CD4-positive, alpha-beta T cell treated with Interleukin-10 for 1 hour (primary cell): ENCODE measurements at regions not wholly inside any gene's neighbourhood (a gene's known extent, or its start where the extent isn't known, plus 50 kb on each side); places are given as distances from the start of the nearest gene placed in this dataset.
"Not testable (repeated sequence)": the region's sequence is repeated elsewhere in the genome, so short reads cannot be mapped to it uniquely, and the experiment has no call there.

Experiments used
- DNase-seq: peaks from one replicate; pipeline ENCODE4 v3.0.0-alpha.2; 2020

DNA sequence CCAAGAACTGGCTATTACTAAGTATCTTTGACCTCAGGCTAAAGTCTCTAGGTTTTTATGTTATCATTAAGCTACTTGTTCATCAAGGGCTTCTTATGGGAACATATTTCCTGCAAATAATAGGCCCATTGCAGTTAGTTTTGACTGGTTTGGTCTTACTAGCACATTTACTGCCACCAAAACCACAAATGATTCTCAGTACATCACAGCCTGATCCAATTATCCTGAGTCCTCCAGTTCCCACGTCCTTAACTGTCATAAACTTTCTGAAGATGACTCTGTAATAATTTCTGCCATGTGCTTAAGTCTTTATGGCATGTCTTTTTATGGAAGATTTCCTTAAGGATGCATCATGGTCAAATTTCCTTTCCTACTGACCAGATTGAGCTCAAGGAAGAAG is 123.3 kb upstream of the TANK start:
- no peak for DNase-seq

DNA sequence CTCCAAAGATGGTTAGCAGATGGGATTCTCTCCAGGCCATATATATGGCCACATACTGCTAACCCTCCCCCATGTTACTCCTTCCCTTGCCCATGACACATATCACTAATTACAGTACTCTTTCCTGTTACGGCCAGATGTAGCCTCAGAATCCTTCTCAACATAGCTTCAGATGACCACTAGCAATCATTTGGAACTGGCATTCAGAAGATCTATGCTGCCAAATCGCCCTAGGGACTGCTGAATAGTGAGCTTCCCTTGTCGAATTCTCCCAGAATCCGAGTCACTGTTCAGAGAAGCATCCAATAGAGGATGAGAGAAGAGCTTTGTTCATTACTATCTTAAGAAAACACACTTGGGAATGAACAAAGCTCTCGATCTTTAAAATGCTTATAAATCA is 121.2 kb upstream of the TANK start:
- no peak for DNase-seq

DNA sequence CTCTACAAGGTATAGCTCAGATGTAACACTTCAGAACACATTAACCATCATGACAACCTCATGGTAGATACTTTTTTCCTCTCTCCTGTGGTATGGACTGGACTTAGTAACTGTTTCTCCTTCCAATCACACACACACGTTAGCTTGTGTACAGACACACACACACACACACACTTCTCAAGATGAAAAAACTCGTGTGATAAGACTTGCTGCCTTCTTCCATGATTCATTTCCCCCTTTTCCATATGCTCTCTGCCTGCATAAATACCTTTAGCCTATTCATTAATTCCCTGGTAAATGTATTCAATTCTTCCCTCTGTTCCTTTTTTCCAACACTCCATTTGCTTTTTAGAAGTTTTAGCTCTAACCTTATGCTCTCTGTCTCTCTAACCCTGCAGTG is 118.9 kb upstream of the TANK start:
- DNase-seq, result no peak

DNA sequence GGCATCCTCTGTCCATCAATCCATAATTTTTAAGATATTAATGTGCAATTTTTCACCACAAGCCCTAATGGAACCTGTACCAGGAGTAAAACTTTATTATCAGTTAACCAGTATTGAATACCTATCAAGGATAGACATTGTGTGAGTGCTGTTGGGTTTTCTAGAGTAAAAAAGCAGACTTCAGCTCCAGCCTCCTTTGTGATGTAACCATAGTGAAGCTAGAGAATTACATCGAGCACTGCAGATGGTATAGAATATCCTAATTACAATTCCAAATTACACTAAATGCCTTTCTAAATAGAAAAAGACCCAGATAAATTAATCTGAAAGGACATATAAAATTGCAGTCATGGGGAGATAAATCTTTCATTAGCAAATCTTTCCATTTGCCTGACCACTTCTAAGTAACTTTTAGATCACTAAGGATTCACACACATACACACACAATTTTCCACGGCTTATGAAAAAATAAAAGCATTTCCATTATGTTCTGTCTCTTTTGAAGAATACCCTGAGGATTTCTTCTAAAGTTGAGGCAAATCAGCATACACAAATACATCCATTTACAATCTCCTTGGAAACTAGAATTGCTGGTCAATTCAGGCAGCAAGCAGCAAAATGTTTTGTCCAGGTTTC is 117.1 kb upstream of the TANK start:
- no peak for DNase-seq

DNA sequence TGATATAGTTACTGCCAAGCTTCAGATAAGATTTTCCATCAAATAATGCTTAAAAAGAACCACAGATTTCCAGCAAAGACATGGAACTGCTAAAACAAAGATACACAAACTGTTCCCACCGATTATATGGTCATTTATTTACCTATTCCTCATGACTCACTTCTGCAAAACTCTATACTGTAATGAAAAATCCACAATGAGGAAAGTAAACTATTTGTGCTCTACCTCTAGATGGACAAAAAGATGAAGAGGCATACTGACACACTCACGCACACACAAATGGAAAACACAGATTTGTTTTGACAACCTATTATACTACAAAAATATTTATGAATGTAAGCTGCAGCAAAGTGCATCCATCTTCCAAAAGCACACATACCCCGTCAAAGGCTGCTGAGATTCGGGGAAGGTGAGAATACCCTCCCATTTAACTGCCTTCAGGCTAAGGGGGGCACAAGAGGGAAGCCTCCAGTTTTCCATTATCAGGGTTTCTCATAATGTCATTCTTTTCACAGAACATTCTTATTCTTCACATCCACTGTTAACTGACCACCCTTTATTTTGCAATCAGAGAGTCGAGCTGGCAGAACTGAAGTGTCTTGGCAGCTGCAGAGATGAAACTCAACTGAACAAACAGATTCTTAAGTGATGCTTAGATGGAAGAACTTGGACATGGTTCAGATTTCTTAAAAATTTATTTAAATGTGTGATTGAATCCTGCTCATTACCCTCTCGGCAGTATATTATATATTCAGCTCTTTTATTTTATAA is 115.9 kb upstream of the TANK start:
- no peak for DNase-seq

DNA sequence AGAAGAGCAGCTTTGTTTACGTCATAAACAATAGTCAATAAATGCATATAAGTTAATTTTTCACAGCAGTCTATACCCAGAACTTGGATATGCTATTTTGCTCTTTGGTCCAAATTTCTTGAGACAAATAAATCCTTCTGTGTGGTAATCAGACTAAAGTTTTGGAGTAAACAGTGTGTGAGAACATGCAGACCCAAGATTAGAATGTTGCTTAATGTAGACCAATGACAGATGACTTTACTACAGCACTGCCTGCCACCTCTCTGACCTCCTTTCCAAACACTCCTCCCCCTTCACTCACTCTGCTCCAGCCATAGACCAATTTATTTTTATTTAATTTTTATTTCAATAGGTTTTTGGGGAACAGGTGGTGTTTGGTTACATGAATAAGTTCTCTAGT is 115.3 kb upstream of the TANK start:
- no peak for DNase-seq

DNA sequence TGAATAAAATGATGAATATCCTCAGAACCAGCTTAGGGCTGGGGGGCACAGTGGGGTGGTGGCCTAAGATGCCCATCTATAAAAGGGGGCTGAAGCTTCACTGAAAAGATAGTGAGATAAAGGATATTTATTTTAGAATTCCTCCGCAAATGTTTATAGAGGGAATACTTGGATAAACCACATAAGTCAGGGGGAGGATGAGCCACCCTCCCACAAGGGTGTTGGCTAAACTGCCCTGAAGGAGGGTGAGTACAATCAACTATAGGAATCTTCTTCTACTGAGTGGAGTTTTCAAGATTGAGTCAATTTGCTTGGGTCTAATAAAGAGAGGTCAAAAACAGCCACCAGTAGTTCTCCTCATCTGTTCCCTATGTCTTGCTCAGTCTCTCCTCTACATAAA is 114.5 kb upstream of the TANK start:
- no peak for DNase-seq

DNA sequence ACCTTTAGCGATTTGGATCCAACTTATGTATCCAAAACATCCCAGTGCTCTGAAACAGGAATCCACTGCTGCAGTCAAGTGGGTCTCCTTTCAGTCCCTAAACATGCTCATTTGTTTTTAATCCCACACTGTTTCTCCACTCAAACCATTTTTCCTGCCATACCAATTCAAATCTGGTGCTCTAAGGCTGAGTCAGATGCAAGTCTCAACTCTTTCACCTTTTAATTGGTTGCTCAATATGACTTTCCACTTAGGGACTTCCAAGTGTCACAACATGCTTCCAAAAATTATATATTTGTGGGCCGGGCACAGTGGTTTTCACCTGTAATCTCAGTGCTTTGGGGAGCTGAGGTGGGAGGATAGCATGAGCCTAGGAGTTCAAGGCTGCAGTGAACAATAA is 113.4 kb upstream of the TANK start:
- no peak for DNase-seq

DNA sequence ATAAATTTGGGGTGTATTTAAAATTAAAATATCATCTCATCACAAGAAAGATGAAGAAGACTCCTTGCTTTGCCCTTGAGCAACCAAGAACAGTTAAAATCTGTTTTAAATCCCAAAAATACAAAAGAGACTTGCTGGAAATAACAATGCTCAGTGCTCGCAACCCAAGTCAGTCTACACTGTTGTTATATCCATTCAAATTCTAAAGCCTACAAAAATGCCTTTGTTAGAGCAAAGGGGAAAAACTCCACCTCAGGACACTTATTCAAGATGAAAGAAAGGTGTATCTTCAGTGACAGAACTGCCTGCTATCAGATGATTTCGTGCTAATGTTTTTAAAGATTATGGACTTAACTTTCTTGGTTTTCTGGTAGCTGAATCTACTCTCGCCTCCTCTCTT is 111.9 kb upstream of the TANK start:
- no peak for DNase-seq

DNA sequence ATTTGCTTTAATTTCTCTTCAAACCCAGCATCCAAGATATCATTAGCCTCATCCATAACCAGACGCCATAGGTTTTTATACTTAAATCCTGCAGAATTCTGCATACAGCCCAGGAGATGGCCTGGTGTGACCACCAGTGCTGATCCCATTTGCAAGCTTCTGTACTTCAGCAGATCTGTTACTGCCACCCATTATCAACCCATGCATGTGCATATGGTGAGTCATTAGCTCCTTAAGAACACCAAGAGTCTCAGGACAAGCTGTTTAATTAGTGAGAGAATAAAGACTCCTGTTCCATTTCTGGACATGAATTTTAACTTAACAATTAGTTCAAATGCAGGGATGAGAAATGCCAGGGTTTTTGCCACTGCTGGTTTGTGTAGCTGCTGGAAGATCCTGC is 110.7 kb upstream of the TANK start:
- no peak for DNase-seq

DNA sequence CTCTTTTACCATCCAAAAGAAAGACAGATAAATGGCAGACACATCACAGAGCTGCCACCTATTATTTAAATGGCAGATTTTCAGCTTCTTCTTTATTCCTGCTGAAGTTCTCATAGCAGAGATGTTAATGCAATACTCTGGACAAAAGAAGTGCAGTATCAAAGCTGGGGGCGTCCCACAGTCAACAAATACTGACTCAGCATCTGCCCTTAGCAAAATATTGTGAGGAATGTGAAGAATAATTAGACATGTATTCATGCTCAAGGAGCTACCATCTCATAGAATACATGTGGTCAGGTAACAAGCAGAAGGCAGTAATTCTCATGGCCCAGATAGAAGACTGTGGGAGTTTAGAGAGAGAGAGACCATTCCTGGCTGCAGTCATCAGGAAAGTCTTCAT is 108.0 kb upstream of the TANK start:
- DNase-seq, result no peak

DNA sequence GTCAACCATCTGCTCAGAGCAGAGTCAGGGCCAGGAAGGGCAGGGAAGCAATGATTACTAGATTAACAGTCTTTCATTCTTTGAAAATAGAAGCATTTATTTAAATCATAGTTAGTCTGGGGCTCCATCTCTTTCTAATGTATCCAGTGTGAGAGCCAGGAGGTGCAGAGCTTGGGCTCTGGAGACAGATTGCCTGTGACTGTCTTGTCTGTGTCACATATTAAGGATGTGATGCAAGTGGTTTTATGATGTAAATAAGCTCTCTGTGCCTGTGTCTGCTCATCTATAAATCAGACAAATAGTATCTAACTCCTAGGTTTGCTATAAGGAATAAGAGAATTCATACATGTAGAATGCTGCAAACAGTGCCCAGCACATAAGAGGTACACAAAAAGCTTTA is 104.9 kb upstream of the TANK start:
- DNase-seq, result no peak

DNA sequence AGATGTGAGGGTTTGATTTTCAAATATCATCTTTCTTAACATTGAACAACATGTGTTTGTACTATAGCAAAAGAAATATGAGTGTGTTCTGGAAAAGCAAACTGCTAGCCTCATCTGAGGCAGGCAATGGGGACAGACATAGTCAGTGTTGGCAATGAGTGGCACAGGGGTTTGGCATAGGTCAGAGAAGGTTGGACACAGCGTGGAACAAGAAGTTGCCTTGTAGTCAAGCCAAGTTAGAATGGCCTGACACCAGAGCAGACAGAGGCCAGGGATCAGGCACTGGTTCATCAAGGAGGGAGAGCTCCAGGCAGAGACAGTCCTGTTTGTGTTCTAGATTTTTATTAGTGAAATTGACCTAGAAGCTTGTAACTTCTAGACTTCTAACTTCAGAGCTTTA is 100.8 kb upstream of the TANK start:
- DNase-seq, result no peak

DNA sequence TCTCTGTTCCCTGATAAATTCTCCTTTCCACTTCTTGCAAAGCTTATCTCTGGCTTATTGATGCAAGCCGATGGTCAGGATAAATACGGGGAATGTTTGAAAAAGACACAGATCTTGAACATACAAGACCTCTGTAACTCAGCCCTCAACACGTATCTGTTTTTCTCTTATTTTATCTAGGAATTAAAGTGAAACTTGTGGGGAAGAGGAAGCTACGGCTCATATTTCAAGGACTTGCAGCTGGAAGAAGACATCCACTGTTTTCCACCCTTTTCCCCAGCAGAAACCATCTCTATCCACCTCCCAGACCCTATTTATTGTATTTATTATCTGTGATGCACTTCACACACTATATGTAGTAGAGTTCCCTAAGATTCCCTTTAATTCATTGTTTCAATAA is 98.4 kb upstream of the TANK start:
- DNase-seq, result no peak

DNA sequence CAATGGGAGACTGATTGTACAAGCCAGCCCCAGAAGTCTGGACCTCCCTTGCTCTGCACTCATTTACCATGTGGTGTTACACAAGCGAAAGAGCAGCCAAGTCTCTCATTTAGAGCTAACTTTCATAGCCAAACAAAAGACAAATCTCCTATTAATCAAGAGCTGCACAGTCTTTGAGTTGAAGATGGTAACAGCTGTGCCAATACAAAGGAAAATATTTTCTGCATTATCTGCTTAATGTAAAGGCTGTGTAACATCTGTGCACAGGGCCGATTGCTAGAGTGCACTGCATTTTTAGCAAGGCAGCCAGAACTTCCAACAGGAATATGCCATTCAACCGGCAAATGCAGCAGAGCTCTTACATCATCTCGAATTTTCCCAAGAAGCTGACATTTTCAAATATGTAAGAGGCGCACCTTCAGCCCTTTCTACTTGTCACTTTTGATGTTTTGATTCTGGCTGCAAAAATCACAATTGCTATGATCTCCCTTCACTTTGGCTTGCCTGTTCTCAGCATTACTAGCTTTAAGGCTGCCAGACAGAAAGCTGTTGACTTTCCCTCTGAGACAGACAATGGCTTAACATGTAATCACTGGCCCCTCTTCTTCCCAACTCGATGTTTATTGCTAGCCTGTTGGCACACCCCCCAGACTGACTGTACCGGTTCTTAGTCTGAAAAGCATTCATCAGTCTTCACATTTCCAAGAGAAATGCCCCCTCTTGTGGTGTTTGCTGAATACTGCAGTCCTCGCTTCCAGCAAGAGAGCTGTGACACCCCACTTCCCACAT is 96.9 kb upstream of the TANK start:
- DNase-seq, result peak; percentile 76

DNA sequence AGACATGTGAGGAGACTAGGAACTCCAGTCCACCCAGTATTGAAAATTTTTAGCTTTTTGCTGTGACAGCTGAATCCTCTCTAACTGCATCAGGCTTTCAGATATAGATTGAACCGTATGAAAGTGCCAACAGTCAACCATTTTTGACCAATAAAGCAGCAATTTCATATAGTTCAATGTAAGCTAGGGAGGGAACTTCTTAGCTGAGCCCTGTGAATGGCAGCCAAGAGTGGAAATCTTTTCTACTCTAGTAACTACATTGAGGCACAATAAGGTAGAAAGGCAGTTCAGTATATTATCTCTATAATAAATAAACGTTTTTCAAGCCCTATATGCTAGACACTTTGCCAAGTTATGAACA is 96.3 kb upstream of the TANK start:
- no peak for DNase-seq

DNA sequence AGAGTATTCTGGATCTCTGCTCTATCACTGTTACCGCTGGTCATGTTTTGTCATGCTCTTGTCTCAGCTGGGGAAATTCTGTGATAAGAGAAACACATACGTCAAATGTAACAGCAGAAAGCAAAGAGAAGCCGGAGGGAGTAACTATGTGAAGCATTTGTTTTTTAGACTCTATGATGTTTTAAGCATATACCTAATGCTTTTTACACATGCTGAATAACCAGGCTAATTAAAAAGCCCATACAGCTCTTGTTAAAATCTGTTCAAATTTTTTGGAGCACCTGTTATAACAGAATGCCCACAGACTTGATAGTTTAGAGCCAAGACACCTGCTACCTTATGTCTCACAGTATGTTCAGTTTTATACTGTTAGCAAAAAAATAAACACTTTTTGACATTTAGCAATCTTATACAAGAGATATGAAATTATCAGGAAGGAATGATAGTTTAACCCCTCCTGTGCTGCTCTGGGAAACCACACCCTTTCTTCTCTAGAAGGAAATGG is 92.3 kb upstream of the TANK start:
- no peak for DNase-seq

DNA sequence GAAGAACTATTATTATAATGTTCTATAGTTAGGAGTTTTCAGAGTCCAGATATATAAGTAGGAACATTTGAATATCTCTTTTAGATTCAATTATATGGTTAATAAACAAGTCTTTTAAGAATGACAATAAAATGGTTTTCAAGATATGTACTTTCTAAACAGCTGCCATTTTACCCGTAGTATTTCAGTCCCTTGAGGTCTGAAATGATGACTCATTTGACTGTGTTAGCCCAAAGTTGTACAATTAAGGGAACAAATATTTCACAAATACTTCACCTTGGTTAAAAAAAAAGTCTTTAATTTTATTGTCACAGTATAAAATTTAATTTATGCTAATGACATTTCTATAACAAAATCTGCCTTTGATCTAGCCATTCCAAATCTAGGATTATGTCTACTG is 91.6 kb upstream of the TANK start:
- no peak for DNase-seq

DNA sequence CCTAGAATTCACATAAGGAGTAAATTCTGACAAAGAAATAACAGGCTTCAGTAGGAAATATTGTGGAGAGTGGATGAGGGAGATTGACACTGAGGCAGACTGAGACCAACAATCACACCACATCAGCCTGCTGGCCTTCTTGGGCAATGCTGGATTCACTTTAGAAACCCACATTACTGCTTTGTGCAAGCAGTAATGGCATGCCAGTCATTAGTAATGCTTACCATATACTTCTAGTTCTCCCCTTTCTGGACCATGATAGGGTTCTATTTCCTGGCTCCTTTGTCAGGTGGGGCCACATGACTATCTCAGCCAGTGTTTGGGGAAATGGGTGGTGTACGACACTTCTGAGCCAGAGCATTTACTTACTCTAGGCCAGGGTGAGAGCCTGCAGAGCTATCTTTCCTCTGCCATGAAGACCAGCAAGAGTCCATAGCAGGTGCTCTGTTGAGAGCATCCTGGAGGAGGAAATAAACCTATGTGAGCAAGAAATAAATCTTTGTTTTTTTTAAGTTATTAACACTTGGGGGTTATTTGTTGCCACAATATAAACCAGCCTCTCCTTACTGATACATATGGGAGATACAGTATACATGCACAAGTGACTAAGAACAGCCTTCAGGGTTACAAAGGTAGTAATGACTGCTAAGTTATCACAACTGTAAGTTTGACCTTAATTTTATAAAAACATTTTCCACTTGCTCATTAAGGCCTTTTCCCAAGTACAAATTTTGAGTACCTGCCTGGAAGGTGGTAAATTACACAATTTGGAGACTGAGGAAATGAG is 89.3 kb upstream of the TANK start:
- DNase-seq, result no peak

DNA sequence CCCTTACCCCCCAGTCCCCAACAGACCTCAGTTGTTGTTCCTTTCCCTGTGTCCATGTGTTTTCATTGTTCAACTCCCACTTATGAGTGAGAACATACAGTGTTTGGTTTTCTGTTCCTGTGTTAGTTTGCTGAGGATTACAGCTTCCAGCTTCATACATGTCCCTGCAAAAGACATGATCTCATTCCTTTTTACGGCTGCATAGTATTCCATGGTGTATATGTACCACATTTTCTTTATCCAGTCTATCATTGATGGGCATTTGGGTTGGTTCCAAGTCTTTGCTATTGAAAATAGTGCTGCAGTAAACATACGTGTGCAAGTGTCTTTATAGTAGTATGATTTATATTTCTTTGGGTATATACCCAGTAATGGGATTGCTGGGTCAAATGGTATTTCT is 87.8 kb upstream of the TANK start:
- DNase-seq, result not testable (repeated sequence)

DNA sequence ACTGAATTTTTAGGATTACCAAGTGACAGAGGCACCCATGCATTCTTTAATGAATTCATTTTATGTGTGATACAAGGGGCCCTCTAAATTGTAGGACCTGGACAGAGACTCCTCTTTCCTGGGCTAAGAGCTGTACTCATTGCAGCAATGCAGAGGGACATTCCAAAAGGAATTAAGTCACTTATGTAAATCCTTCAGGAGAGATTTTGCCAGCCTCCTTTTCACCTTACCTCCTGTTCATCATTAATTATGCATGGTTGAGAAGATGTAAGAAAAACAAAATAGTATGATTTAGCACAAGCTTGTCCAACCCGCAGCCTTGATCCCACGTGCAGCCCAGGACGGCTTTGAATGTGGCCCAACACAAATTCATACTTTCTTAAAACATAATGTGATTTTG is 84.5 kb upstream of the TANK start:
- DNase-seq, result no peak

DNA sequence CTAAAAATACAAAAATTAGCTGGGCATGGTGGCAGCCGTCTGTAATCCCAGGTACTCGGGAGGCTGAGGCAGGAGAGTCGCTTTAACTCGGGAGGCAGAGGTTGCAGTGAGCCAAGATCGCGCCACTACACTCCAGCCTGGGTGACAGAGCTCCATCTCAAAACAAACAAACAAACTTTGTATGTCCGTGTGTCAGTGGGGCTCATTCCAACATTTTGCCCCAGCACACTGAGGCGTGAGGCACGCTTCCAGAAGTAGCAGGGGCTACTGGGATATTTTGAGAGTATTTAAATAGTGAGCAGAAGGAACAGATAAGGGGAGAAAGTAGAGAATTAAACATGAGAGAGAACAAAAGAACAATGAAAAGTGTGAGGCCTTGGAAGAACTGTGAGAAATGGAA is 83.3 kb upstream of the TANK start:
- no peak for DNase-seq
